Neural crest cell (in vitro differentiated cells): ENCODE measurements at regions not wholly inside any gene's neighbourhood (a gene's known extent, or its start where the extent isn't known, plus 50 kb on each side); places are given as distances from the start of the nearest gene placed in this dataset.

ENCODE experiments used
- DNase-seq: peaks from one replicate; pipeline ENCODE4 v3.0.0; 2021; ENCODE audit warnings: low read depth, mixed read lengths, low spot score
- H3K27ac Mint-ChIP-seq: one replicate; pipeline ENCODE4 v1.8.0; 2021; ENCODE audit warnings: mild to moderate bottlenecking, mixed read lengths; ENCODE audit not compliant: unreplicated experiment
- H3K27me3 Mint-ChIP-seq: 2 replicates; pipeline ENCODE4 v1.8.0; 2021; ENCODE audit warnings: low read depth, mild to moderate bottlenecking, mixed read lengths
- H3K36me3 Mint-ChIP-seq: 2 replicates; pipeline ENCODE4 v1.8.0; 2021; ENCODE audit warnings: low read depth, mild to moderate bottlenecking, mixed read lengths
- H3K4me1 Mint-ChIP-seq: 2 replicates; pipeline ENCODE4 v1.8.0; 2021; ENCODE audit warnings: mixed read lengths
- H3K4me3 Mint-ChIP-seq: one replicate; pipeline ENCODE4 v1.8.0; 2021; ENCODE audit warnings: mild to moderate bottlenecking, mixed read lengths
- H3K9me3 Mint-ChIP-seq: 2 replicates; pipeline ENCODE4 v1.8.0; 2021; ENCODE audit warnings: mixed read lengths
- TF ChIP-seq, protein P1 (sequence below): fragments of 200-600 bp; sonication (generic); conservative IDR thresholded peaks from 2 replicates; pipeline ENCODE4 v1.5.0; 2021; ENCODE audit warnings: antibody characterized with exemption, mild to moderate bottlenecking

DNA sequence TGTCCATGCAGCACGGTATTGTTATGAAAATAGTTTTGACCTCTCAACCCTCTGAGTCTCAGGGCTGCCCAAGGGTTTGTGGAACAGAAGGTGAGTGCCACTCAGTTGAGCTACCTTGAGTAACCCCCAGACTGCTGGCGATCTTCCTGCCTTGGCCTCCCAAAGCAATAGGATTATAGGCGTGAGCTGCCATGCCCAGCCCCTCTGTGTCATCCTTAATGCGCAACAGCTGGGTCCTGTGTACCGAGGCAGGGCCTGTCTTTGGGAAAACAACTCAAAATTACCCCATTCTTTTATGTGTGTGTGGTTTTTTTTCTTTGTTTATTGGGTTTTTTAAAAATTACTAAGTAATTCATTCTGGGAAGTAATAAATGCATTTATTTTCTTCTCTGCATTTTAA, 78.3 kb upstream of the TPM1 start:
- Mint-ChIP-seq H3K4me3 (no peak overlapping the region), H3K9me3 (no peaks in the 10 kb centered on the region), H3K36me3 (no peaks in the 10 kb centered on the region), H3K27me3 (no peaks in the 10 kb centered on the region), H3K4me1 (peaks cover 12% of the 10 kb centered on the region), H3K27ac (no peak overlapping the region)
- TF ChIP-seq, protein P1, sequence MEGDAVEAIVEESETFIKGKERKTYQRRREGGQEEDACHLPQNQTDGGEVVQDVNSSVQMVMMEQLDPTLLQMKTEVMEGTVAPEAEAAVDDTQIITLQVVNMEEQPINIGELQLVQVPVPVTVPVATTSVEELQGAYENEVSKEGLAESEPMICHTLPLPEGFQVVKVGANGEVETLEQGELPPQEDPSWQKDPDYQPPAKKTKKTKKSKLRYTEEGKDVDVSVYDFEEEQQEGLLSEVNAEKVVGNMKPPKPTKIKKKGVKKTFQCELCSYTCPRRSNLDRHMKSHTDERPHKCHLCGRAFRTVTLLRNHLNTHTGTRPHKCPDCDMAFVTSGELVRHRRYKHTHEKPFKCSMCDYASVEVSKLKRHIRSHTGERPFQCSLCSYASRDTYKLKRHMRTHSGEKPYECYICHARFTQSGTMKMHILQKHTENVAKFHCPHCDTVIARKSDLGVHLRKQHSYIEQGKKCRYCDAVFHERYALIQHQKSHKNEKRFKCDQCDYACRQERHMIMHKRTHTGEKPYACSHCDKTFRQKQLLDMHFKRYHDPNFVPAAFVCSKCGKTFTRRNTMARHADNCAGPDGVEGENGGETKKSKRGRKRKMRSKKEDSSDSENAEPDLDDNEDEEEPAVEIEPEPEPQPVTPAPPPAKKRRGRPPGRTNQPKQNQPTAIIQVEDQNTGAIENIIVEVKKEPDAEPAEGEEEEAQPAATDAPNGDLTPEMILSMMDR: no peak
- no peak for DNase-seq

DNA sequence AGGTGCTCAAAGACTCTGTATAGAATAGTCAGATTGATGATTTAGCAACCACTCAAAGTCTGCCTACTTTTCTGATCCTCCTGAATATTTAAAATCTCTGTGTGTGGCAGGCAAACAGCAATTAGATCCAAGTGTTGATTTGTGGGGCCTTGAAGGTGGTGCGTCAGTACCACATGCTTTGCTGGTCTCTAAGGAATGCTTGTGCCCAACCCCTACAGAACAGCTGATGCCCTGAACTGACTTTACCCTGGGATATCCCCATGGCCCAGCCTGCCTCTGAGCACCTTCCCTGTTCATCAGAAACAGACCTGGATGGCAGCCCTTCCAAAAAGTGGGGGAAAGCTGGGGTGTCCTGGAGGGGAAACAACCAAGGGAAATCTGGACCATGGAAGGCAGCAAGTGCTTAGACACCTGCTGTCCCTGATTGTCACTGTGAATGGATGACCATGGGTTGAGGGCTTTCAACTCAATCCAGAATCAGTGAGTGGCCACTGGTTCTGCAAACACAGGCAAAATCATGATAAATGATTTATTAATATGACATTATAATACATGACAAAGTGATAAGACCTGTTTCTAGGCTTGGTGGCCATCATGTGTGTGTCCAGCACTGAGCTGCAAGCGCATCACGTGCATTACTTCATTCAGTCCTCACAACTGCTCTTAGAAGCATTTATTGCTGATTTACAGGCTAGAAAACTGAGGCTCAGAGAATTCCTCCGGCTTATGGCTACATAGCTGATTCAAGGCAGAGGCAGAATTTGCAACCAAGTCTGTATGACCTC, 76.1 kb upstream of the TPM1 start:
- Mint-ChIP-seq H3K9me3 (no peaks in the 10 kb centered on the region), H3K27ac (no peak overlapping the region), H3K4me1 (peaks cover 12% of the 10 kb centered on the region), H3K4me3 (no peak overlapping the region), H3K36me3 (no peaks in the 10 kb centered on the region), H3K27me3 (no peaks in the 10 kb centered on the region)
- DNase-seq: no peak
- TF ChIP-seq, protein P1: no peak

DNA sequence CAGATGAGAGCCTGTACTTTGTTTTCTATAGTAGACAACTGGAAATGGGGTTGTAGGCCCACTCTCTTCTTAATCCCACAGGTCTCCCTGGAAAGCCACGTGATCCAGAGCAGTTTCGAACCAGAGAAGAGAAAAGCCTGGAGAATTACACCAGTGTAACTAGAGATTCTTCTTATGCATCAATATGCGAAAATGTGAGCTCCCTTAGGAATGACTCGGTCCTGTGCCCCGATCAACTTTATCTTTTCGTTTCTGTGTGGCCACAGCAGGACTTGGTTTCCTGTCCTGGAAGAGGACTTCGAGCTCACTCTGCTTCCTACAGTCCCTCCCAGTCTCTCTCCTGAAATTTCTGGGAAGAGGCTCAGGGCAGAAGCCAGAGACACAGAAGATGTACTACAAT, 73.8 kb upstream of the TPM1 start:
- TF ChIP-seq, protein P1: no peak
- H3K4me3 Mint-ChIP-seq: no peak overlapping the region
- no peak overlapping the region for H3K27ac Mint-ChIP-seq
- H3K4me1 Mint-ChIP-seq: peaks cover 7% of the 10 kb centered on the region
- no peaks in the 10 kb centered on the region for H3K9me3 Mint-ChIP-seq
- no peak for DNase-seq
- no peaks in the 10 kb centered on the region for H3K27me3 Mint-ChIP-seq
- no peaks in the 10 kb centered on the region for H3K36me3 Mint-ChIP-seq

DNA sequence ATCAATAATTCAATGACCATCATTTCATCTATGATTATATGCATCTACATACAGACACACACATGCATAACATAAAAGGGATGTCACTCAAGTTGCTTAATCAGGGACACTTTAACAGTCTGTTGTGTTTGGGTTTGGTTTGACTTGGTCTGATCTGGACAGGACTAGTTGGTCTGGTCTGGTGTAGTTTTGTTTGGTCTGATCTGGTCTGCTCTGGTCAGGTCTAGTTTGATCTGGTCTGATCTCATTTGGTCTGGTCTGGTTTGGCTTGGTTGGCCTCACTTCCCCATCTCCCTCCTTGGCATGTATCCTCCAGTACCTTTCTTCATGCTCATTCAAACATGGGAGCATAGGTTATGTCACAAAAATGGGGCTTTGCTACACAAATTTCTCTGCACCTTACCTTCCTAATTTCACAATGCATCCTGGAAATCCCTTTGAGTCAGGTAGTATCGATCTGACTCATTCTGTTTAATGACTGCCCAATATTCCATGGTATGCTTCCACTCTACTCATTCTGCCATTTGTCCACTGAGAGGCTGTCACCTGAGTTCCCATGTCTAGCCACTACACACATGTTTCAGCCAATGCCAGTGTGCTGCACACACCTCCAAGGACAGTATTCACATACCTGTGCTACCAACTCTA, 73.0 kb upstream of the TPM1 start:
- no peaks in the 10 kb centered on the region for H3K36me3 Mint-ChIP-seq
- no peaks in the 10 kb centered on the region for H3K9me3 Mint-ChIP-seq
- no peak overlapping the region for H3K4me3 Mint-ChIP-seq
- TF ChIP-seq, protein P1: no peak
- no peaks in the 10 kb centered on the region for H3K4me1 Mint-ChIP-seq
- no peak for DNase-seq
- H3K27me3 Mint-ChIP-seq: no peaks in the 10 kb centered on the region
- H3K27ac Mint-ChIP-seq: no peak overlapping the region

DNA sequence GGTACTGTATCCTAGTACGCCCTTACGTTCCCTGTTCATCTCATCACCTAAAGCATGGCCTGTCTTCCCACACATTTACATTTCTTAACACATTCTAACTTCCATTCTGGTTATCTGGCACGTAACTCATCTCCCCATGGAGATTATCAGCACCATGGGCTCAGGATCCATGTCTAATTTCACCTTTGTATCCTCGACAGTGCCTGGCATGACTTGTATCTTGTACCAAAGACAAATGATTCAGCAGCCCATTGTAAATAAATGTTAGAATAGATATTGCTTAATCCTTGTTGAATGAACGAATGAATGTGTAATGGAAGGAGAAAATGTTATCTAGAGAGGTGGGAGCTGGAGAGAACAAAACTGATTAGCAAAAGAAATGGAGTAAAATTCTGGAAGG, 69.7 kb upstream of the TPM1 start:
- TF ChIP-seq, protein P1: no peak
- no peaks in the 10 kb centered on the region for H3K36me3 Mint-ChIP-seq

More for the DNA sequence above, 69.7 kb upstream of the TPM1 start:
- Mint-ChIP-seq H3K27me3 (no peaks in the 10 kb centered on the region), H3K4me1 (peaks cover 15% of the 10 kb centered on the region), H3K9me3 (no peaks in the 10 kb centered on the region), H3K27ac (no peak overlapping the region), H3K4me3 (no peak overlapping the region)
- DNase-seq: no peak
